ENCODE measurements at regions not wholly inside any gene's neighbourhood (a gene's known extent, or its start where the extent isn't known, plus 50 kb on each side); places are given as distances from the start of the nearest gene placed in this dataset.
A peak's percentile ranks its signal among the peaks of the same experiment; 100 is the strongest.

DNA sequence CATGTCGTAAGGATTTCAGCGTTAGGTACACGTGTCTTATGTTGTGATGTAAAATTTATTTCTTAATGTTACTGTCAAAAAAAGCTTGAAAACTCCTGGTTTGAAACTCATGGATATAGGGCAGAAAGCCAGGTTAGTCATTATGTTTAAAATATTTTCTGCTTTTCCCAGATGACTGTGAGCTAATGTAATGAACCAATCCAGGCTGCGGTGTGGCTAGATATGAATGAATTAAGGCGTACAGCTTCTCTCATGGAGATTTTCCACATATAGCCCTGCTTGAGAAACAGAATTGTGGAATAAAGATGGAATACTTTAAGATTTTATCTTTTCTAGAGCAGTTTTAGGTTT, 80.3 kb upstream of the STMND1 start:
- Histone ChIP-seq H3K27me3 (replicated peaks; ENCODE audit: insufficient read depth) (no peaks in the 10 kb centered on the region), H3K4me3 (no peak overlapping the region), H3K4me1 (replicated peaks) (no peaks in the 10 kb centered on the region), H3K9me3 (no peaks in the 10 kb centered on the region), H3K36me3 (no peaks in the 10 kb centered on the region), H3K27ac (no peak overlapping the region)
- TF ChIP-seq, protein P1, sequence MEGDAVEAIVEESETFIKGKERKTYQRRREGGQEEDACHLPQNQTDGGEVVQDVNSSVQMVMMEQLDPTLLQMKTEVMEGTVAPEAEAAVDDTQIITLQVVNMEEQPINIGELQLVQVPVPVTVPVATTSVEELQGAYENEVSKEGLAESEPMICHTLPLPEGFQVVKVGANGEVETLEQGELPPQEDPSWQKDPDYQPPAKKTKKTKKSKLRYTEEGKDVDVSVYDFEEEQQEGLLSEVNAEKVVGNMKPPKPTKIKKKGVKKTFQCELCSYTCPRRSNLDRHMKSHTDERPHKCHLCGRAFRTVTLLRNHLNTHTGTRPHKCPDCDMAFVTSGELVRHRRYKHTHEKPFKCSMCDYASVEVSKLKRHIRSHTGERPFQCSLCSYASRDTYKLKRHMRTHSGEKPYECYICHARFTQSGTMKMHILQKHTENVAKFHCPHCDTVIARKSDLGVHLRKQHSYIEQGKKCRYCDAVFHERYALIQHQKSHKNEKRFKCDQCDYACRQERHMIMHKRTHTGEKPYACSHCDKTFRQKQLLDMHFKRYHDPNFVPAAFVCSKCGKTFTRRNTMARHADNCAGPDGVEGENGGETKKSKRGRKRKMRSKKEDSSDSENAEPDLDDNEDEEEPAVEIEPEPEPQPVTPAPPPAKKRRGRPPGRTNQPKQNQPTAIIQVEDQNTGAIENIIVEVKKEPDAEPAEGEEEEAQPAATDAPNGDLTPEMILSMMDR (IDR thresholded peaks at IDR 0.05), result no peak
- no peak for DNase-seq (ENCODE audit: low spot score)
- WGBS, result 85% methylated on average over 5 of the region's 5 CpGs
- intact Hi-C loops (cut with DNase I), result no loop called here

DNA sequence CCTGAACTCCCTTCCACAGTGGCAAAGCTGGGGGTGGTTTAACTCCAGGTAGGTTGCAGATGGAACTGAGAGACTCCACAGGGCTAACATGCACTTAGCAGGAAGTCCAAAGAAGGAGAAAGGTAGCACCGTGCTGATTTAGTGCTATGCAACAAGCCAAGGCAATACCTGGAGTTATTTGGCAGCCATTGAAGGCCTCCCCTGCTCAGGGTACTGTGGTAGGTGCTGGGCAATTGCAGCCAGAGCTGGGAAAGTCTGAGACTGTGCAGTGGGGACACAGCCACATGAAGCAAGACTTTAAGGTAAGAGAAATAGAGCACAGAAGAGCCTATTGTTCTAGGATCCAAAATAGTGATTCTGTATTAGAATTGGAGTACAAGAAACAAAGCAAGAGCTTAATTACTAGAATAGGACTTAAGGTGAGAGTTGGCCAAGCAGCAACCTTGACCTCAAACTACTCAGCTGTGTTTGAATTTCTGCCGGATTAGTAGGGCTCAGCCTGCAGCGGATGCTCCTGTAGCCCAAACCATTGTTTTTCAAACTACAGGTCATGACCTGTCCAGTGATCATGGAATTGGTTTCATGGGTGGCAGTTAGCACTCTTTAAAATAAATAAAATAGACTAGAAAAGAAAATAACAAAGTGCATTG, 80.8 kb upstream of the STMND1 start:
- H3K36me3 ChIP-seq, result no peaks in the 10 kb centered on the region
- 54% methylated on average over 3 of the region's 3 CpGs for WGBS
- no peak overlapping the region for H3K27ac ChIP-seq
- H3K4me3 ChIP-seq, result no peak overlapping the region
- TF ChIP-seq POLR2AphosphoS5 (IDR thresholded peaks at IDR 0.05) (no peak), POLR2A (IDR thresholded peaks at IDR 0.05) (no peak)
- TF ChIP-seq, protein P1 (IDR thresholded peaks at IDR 0.05), result no peak
- intact Hi-C loops (cut with DNase I), result no loop called here
- no peak for DNase-seq (ENCODE audit: low spot score)
- no peaks in the 10 kb centered on the region for H3K4me1 ChIP-seq (replicated peaks)
- no peaks in the 10 kb centered on the region for H3K9me3 ChIP-seq
- H3K27me3 ChIP-seq (replicated peaks; ENCODE audit: insufficient read depth), result no peaks in the 10 kb centered on the region

DNA sequence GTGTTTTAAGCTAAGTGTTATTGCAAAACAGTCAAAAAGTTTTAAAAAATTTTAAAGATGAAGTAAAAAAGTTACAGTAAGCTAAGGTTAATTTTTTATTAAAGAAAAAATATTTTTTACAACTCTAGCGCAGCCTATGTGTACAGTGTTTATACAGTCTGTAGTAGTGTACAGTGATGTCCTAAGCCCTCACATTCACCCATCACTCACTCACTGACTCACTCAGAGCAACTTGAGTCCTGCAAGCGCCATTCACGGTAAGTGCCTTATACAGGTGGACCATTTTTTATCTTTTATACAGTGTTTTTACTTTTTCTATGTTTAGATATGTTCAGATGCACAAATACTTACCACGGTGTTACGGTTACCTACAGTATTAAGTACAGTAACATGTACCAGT, 83.4 kb upstream of the STMND1 start:
- H3K27me3 ChIP-seq (replicated peaks; ENCODE audit: insufficient read depth), result no peaks in the 10 kb centered on the region
- no peak overlapping the region for H3K27ac ChIP-seq
- TF ChIP-seq POLR2A (IDR thresholded peaks at IDR 0.05), result no peak
- TF ChIP-seq, protein P1 (IDR thresholded peaks at IDR 0.05), result no peak
- no peak for TF ChIP-seq POLR2AphosphoS5 (IDR thresholded peaks at IDR 0.05)
- DNase-seq (ENCODE audit: low spot score), result no peak
- intact Hi-C loops (cut with DNase I), result no loop called here
- H3K4me1 ChIP-seq (replicated peaks), result no peaks in the 10 kb centered on the region
- H3K36me3 ChIP-seq, result no peaks in the 10 kb centered on the region
- no peak overlapping the region for H3K4me3 ChIP-seq
- H3K9me3 ChIP-seq, result no peaks in the 10 kb centered on the region
- 97% methylated on average over 5 of the region's 5 CpGs for WGBS

DNA sequence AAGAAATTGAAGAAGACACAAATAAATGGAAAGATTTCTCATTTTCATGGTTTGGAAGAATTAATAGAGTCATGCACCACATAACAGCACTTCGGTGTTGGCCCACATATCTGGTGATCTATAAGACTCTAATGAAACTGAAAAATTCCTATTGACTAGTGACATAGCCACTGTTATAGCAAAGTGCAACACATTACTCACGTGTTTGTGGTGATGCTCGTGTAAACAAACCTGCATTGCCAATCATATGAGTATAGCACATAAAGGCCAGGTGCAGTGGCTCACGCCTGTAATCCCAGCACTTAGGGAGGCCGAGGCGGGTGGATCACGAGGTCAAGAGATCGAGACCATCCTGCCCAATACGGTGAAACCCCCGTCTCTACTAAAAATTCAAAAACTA, 84.4 kb upstream of the STMND1 start:
- no peaks in the 10 kb centered on the region for H3K36me3 ChIP-seq
- no peaks in the 10 kb centered on the region for H3K27me3 ChIP-seq (replicated peaks; ENCODE audit: insufficient read depth)
- H3K9me3 ChIP-seq, result no peaks in the 10 kb centered on the region
- no peak overlapping the region for H3K4me3 ChIP-seq
- intact Hi-C loops (cut with DNase I), result no loop called here
- DNase-seq (ENCODE audit: low spot score), result no peak
- WGBS, result 97% methylated on average over 10 of the region's 10 CpGs
- H3K4me1 ChIP-seq (replicated peaks), result no peaks in the 10 kb centered on the region
- H3K27ac ChIP-seq, result no peak overlapping the region
- TF ChIP-seq, protein P1 (IDR thresholded peaks at IDR 0.05), result no peak
- TF ChIP-seq POLR2AphosphoS5 (IDR thresholded peaks at IDR 0.05) (no peak), POLR2A (IDR thresholded peaks at IDR 0.05) (no peak)

DNA sequence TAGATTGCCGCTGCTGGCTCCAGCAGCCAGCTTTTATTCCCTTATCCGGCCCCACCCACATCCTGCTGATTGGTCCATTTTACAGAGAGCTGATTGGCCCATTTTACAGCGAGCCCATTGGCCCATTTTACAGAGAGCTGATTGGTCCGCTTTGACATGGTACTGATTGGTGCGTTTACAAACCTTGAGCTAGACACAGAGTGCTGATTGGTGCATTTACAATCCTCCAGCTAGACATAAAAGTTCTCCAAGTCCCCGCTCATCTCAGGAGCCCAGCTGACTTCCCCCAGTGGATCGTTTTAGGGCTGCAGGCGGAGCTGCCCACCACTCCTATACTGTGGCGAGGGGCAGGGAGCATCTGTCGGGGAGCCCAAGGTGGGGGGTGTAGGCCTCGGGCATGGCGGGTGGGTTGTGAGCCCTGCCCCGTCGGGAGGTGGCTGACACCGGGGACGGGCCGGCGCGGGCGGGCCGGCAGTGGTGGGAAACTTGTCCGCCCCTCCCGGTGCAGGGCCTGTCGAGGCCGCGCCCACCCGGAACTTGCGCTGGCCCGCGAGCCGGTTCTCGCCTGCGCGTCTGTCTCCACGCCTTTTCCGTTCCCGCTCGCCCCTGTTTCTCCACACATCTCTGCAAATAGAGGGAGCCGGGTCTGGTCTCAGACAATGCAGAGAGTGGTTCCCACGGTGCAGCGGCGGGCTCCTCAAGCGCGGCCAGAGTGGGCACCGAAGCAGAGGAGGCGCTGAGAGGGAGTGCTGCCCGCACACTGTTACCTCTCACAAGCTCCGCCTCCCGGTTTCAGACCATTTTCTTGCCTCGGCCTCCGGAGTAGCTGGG, 86.1 kb upstream of the STMND1 start:
- TF ChIP-seq POLR2A (IDR thresholded peaks at IDR 0.05) (no peak), POLR2AphosphoS5 (IDR thresholded peaks at IDR 0.05) (peak; percentile 14)
- TF ChIP-seq, protein P1 (IDR thresholded peaks at IDR 0.05), result no peak
- no peaks in the 10 kb centered on the region for H3K27me3 ChIP-seq (replicated peaks; ENCODE audit: insufficient read depth)
- H3K27ac ChIP-seq, result peak overlapping the region in 1 of 2 donors; percentile 45
- intact Hi-C loops (cut with DNase I), result no loop called here
- WGBS, result 29% methylated on average over 43 of the region's 51 CpGs
- no peaks in the 10 kb centered on the region for H3K4me1 ChIP-seq (replicated peaks)
- no peaks in the 10 kb centered on the region for H3K9me3 ChIP-seq
- DNase-seq (ENCODE audit: low spot score), result no peak
- H3K36me3 ChIP-seq, result no peaks in the 10 kb centered on the region
- H3K4me3 ChIP-seq, result peak overlapping the region; percentile 32 to 34

Measured in prostate gland (tissue), 2 donors.